ENCODE measurements at regions not wholly inside any gene's neighbourhood (a gene's known extent, or its start where the extent isn't known, plus 50 kb on each side); places are given as distances from the start of the nearest gene placed in this dataset.

DNA sequence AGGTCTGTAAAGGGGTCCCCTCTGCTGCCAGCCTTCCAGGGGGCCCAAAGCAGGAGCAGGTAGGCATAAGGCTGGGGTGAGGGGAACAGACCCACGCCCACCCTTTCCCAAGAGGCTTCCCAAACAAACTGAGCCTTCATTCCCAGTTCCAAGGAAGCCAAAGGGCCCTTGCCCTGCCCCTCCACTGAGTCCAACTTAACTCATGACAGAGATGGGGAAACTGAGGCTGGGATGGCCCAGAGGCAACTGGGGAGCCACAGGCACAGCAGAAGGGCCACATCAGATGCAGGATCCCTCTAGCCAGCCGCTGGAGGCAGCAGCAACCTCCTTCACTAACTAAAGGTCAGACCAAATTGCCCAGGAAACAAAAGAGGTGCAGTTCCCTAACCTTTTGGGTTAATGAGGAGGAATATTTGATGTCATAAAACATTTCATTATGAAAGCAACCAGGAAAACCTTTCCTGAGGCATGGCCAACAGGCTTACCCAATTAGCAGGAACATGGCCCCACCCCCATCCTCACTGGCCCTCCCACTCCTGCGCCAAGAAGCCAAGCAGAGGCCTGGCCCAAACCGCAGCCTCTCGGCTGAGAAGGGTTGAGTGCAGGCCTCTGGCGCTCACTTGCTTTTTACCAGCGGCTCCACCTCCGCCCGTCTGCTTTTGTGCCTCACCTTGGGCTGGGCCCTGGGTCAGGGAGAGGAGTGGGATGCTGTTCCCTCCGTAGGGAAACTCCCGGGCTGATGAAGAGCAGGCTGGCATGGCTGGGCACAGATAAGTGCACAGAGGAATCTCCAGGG, 293.5 kb upstream of the RTL1 start:
- peak; percentile 80 for DNase-seq

DNA sequence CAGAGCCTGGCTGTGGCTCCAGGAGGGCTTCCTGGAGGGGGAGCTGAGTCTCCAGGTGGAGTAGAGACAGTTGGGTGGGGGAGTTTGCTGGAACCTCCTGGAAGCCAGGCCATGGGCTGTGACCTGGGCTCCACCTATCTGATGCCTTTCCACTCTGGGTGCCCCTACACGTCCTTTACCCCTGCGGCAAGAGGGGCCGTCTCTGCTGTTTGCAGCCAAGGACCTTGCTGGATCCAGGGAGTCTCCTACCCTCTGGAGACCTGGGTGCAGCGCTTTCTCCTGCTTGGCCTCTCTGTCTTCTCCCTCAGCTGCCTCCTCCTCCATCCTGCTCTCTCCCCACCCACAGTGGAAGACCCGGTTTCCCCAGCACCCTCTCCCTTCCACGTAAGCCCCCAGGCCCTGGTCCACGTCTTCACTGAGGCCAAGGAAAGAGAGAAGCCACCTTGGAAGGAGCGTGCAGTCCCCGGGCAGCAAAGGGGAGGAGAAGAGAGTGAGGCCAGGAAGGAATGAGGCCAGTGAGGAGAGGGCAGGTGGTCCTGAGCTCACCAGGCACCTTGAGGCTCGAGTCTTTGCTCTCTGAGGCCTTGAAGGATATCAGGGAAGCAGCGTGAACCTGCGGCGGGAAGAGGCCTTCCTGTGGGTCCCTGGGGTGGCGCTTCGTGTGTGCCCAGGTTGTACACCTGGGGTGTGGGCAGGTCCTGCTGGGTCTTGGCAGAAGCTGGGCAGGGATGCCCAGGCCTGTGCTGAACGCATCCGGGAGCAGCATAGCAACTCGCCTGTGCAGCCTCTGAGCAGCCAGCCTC, 294.3 kb upstream of the RTL1 start:
- DNase-seq, result peak; percentile 39

- DNase-seq, result peak; percentile 40
These were observed 295.0 kb upstream of the RTL1 start for GRCh38 chr14:101198398-101199027.

- peak; percentile 38 for DNase-seq
These were observed 295.7 kb upstream of the RTL1 start for GRCh38 chr14:101199028-101199770.

DNA sequence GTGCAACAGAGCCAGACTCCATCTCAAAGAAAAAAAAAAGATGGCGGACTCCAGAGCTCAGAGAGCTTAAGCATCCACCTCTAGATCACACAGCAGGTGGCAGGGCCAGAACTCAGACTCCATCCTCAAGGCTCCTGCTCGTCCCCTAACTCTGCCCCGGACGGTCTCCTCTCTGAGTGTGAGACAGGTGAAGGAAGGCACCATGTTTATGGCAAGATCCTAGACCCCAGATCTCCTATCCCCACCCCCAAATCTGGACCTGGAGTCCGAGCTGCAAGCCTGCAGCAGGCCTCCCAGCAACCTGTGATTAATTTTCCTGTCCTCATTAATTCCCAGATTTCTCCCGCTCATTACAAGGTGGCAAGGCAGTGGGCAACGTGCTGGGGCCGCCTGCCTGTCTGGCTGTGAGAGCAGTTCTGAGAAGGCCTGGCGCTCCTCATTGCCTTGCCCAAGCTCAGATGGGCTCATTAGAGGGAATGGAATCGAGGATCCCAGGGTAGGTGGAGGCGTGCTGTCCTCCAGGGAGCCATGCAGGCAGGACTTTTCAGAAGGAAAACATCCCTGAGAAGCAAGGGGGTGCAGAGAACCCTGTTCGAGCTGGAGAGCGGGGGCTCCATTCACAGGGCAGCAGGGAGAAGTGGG, 296.6 kb upstream of the RTL1 start:
- DNase-seq, result peak; percentile 12

DNA sequence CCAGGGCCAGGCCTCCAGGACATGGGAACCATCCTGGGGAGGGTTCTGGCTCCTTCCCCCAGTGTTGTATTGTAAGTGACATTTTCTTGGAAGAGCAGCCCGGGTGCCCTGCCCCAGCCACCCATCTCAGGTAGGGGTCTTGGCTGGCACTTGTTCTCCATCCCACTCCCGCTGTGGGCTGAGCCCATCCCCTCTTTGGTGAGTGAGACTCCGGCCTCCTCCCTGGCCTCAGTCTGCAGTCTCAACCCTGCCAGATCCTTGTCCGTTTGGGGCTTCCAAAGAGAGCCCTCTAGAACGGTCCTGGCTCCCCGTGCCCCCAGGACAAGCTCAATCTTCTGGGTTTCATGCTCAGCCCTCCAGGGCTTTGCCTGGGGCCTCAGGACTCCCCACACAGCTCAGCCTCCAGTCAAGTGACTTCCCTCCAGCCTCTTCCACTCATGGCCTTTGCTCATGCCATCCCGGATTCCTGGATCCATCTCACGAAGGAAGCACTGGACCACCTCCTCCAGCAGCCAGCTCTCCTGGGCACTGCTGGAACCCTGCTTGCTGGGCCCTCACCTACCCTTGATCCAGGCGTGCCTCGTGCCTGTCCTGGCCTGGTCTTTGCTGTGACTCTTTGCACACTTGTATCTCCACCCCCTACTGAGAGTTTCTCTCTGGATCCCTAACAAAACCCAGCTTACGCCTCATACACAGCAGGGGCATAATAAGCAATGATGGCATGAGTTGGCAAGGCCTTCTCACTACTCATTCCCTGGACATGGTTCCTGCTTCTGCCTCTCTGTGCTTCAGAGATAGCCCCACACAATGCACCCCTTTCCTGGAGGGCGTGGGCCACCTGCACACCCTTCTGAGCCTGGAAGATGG, 297.4 kb upstream of the RTL1 start:
- DNase-seq, result peak; percentile 29

DNA sequence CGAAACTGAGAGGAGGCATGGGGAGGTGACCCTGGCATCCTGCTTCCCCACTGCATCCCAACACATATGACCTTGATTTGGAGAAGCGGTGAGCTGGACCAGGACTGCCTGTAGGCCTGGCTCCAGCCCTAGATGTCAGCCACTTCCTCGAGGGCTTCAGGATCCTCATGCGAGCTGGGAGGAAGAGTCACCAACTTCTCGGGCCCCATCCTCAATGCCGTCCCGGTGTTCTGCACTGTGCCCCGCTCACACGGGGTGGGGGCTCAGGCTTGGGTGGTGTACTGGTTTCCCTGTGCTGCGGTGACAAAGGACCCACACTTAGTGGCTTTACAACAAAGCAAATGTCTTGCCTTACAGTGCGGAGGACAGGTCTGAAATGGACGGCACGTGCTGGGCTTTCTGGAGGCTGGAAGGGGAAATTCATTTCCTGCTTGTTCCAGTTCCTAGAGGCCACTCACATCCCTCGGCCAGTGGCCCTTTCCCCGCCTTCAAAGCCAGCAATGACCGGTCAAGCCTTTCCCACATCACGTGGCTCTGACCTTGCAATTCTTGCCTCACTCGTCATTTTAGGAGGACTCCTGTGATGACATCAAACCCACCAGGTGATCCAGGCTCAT, 298.1 kb upstream of the RTL1 start:
- DNase-seq, result peak; percentile 42

GRCh38 chr14:101202627-101203404, 299.3 kb upstream of the RTL1 start:
- peak; percentile 29 for DNase-seq

DNA sequence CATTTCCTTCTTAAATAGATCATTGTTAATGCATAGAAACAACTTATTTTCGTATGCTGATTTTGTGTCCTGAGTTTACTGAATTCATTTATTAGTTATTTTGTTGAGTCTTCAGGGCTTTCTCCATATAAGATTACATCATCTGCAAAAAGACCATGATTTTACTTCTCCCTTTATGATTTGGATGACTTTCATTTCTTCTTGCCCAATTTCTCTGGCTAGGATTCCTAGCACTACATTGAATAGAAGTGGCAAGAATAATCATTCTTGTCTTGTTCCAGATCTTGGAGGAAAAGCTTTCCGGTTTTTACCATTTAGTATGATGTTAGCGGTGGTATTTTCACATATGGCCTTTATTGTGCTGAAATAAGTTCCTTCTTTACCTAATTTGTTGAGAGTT, 303.0 kb upstream of the RTL1 start:
- DNase-seq, result no peak

DNA sequence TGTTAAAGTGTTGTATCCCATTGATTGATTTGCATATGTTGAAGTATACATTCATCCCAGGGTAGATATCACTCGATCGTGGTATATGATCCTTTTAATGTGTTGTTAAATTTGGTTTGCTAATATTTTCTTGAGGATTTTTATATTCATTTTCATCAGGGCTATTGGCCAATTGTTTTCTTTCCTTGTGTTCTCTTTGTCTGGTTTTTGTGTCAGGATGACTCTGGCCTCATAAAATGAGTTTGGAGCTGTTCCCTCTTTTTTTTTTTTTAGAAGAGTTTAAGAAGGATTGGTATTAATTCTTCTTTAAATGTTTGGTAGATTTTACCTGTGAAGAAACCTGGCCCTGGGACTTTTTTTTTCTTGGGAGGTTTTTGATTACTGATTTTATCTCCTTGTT, 303.5 kb upstream of the RTL1 start:
- no peak for DNase-seq

- no peak for DNase-seq
These were observed 304.4 kb upstream of the RTL1 start for GRCh38 chr14:101207897-101208296.

- DNase-seq, result no peak
These were observed 306.1 kb upstream of the RTL1 start for GRCh38 chr14:101209594-101209993.

DNA sequence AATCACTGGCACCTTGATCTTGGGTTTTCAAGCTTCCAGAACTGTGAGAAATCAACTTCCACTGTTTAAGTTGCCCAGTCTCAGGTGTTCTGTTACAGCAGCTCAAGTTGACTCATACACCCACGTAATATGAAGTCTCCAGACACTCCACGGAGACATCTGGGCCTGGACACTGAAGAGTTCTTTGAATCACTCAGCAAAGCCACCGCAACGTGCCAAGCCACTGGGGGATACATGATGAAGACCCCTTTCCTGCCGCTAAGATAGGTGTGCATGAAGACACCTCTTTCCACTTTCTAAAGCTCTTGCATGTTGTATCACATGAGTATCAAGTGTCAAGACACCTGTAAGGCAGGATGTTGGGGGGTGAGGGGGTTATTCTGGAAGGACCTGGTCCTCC, 311.7 kb upstream of the RTL1 start:
- peak; percentile 22 for DNase-seq

DNA sequence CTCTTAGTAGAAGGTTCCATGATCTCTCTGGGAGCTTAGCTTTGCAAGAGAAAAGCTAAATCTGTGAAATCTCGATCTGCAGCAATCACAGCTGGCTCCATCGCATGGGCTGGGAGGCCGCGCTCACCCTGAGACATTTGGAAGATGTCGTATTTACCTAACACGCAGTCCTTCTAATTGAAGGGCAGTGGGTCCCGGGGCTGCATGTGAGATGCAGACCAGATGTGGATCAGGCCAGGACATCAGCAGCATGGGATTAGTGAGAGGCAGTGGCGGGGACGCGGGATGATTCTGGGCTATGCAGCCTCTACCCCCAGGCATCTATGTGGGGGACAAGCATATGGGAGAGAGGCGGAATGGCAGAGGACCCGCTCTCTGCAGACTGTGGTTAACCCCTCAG, 312.4 kb upstream of the RTL1 start:
- peak; percentile 41 for DNase-seq

GRCh38 chr14:101216366-101217079, 313.0 kb upstream of the RTL1 start:
- DNase-seq, result peak; percentile 22

DNA sequence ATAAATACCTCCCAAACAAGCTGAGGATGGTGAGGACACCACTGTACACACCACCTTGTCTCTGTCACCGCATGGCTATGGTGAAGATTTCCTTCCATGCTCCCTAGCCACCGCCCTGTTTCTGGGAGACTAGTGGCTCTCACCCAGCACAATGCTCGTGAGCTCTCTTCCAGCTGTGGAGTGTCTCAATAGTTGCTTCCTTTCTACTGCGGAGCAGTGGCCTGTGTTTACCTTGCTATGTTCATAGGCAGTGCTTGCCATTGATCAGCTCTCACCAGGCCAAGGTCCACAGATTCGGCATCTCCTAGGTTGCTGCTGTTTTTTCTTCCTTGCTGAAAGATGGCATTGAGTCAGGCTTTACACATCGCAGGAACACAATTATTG, 313.6 kb upstream of the RTL1 start:
- DNase-seq, result peak; percentile 45

DNA sequence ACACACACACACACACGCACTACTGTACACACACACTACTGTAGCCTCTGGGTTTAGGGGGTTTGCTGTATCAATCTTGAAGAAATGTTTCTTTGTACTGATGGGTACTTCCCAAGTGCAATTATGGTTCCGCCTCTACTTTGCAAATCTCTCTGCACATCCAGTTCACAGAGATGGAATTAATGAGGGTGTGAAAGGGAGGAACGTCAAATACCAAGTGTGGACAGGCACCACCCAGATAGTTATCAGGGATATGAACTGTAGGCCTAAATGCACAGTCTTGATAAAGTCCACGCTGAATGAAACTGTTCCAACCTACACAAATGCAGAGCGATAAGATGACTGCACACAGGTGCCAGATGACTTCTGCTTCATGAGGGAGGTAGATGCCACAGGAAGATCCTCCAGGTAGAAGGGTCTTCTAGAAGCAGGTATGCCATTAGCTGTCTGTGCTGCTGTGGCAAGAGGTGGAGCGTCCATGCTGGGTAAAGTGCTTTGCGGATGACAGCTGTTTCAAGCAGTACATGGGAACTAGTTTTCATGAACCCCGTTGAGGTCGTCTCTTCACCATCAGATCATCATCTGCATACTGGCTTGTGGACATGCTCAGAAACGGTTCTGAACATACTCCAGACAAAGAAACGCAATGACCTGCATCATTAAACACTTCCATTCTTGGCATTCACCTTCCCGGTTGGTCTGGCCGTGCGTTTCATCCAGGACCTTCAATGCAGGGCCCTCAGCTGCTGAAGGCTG, 314.3 kb upstream of the RTL1 start:
- peak; percentile 19 for DNase-seq

GRCh38 chr14:101219896-101220703, 316.6 kb upstream of the RTL1 start:
- DNase-seq, result peak; percentile 50
